RWPE2 (cell line): ENCODE measurements at regions not wholly inside any gene's neighbourhood (a gene's known extent, or its start where the extent isn't known, plus 50 kb on each side); places are given as distances from the start of the nearest gene placed in this dataset.
A peak's percentile ranks its signal among the peaks of the same experiment; 100 is the strongest.
"Not testable (repeated sequence)": the region's sequence is repeated elsewhere in the genome, so short reads cannot be mapped to it uniquely, and the experiment has no call there.

Experiments
- ATAC-seq: fragments of 200-7000 bp; cut with Tn5 transposase; 3 replicates; pipeline ENCODE4 v1.9.1; 2021; ENCODE audit warnings: low read depth
- DNase-seq: peaks from one replicate; pipeline ENCODE4 v3.0.0-alpha.2; 2020; ENCODE audit warnings: low spot score
- H3K27ac ChIP-seq: fragments of 450-650 bp; 2 replicates; pipeline ENCODE4 v1.5.1; 2017; ENCODE audit warnings: mild to moderate bottlenecking; ENCODE audit not compliant: poor library complexity, severe bottlenecking
- H3K27me3 ChIP-seq: fragments of 250-450 bp; sonication (Bioruptor Pico); 2 replicates; pipeline ENCODE4 v1.5.1; 2021; ENCODE audit warnings: mild to moderate bottlenecking, moderate library complexity; ENCODE audit not compliant: insufficient read depth, poor library complexity, severe bottlenecking
- H3K36me3 ChIP-seq: fragments of 250-450 bp; sonication (Bioruptor Pico); 2 replicates; pipeline ENCODE4 v1.5.1; 2020; ENCODE audit warnings: low read depth, mild to moderate bottlenecking, moderate library complexity
- H3K4me1 ChIP-seq: fragments of 250-450 bp; sonication (Bioruptor Pico); 2 replicates; pipeline ENCODE4 v1.5.1; 2021; ENCODE audit warnings: mild to moderate bottlenecking, moderate library complexity; ENCODE audit not compliant: insufficient read depth, poor library complexity, severe bottlenecking
- H3K4me3 ChIP-seq: fragments of 250-450 bp; sonication (Bioruptor Pico); 2 replicates; pipeline ENCODE4 v1.5.1; 2021; ENCODE audit warnings: mild to moderate bottlenecking, moderate library complexity; ENCODE audit not compliant: severe bottlenecking
- H3K9me3 ChIP-seq: fragments of 250-450 bp; sonication (Bioruptor Pico); 2 replicates; pipeline ENCODE4 v1.5.1; 2021; ENCODE audit warnings: mild to moderate bottlenecking, moderate library complexity; ENCODE audit not compliant: severe bottlenecking
- TF ChIP-seq, protein P1 (sequence below): fragments of 450-650 bp; IDR thresholded peaks from one replicate; pipeline ENCODE4 v1.5.1; 2017; ENCODE audit warnings: mild to moderate bottlenecking, moderate library complexity; ENCODE audit not compliant: poor library complexity, severe bottlenecking

DNA sequence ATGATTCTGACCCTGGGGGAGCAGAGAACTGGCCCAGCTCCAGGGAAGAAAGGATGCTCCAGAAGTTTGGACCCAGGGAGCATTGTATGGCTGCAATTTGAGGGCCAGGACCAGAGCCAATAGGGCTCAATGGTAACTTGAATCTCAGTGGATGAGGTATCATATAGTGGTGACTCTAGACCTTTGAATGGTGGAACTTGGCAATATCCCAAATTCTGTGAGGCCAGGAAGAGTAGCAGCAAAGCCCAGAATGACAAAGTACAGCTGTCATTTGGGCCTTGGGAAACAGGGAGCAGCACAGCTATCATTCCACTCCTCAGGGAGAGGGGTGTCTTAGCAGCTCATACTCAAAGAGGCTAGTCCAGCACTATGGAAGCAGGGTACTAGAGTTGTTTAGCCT is 332.9 kb upstream of the RBMS1 start:
- no peak overlapping the region for H3K4me3 ChIP-seq
- no peaks in the 10 kb centered on the region for H3K27me3 ChIP-seq
- H3K36me3 ChIP-seq, result no peaks in the 10 kb centered on the region
- no peak overlapping the region for H3K27ac ChIP-seq
- peaks cover 17% of the 10 kb centered on the region for H3K9me3 ChIP-seq
- TF ChIP-seq, protein P1, sequence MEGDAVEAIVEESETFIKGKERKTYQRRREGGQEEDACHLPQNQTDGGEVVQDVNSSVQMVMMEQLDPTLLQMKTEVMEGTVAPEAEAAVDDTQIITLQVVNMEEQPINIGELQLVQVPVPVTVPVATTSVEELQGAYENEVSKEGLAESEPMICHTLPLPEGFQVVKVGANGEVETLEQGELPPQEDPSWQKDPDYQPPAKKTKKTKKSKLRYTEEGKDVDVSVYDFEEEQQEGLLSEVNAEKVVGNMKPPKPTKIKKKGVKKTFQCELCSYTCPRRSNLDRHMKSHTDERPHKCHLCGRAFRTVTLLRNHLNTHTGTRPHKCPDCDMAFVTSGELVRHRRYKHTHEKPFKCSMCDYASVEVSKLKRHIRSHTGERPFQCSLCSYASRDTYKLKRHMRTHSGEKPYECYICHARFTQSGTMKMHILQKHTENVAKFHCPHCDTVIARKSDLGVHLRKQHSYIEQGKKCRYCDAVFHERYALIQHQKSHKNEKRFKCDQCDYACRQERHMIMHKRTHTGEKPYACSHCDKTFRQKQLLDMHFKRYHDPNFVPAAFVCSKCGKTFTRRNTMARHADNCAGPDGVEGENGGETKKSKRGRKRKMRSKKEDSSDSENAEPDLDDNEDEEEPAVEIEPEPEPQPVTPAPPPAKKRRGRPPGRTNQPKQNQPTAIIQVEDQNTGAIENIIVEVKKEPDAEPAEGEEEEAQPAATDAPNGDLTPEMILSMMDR, result no peak
- DNase-seq (no peak), ATAC-seq (no peak)
- H3K4me1 ChIP-seq, result no peaks in the 10 kb centered on the region

GRCh38 chr2:160828076-160828475 is 332.2 kb upstream of the TANK start:
- no peaks in the 10 kb centered on the region for H3K4me1 ChIP-seq
- no peaks in the 10 kb centered on the region for H3K27me3 ChIP-seq
- H3K27ac ChIP-seq, result no peak overlapping the region
- no peak overlapping the region for H3K4me3 ChIP-seq
- no peaks in the 10 kb centered on the region for H3K36me3 ChIP-seq
- TF ChIP-seq, protein P1, result no peak
- ATAC-seq, result no peak
- no peak for DNase-seq
- peaks cover 14% of the 10 kb centered on the region for H3K9me3 ChIP-seq

DNA sequence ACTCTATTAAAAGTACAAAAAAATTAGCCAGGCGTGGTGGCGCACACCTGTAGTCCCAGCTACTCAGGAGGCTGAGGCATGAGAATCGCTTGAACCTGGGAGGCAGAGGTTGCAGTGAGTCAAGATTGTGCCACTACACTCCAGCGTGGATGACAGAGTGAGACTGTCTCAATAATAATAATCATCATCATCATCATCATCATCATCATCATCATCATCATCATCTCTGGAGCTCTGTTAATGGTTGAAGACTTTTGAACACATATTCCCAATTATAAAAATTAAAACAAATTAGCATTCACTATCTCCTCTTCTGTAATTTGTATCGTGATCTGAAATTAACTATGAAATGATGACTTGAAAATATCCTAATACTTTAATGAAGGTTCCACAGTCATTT is 327.8 kb upstream of the TANK start:
- ATAC-seq, H3K36me3 ChIP-seq, H3K4me3 ChIP-seq, H3K27me3 ChIP-seq, H3K9me3 ChIP-seq, H3K27ac ChIP-seq, DNase-seq: not testable (repeated sequence)
- peaks cover 11% of the 10 kb centered on the region for H3K4me1 ChIP-seq

DNA sequence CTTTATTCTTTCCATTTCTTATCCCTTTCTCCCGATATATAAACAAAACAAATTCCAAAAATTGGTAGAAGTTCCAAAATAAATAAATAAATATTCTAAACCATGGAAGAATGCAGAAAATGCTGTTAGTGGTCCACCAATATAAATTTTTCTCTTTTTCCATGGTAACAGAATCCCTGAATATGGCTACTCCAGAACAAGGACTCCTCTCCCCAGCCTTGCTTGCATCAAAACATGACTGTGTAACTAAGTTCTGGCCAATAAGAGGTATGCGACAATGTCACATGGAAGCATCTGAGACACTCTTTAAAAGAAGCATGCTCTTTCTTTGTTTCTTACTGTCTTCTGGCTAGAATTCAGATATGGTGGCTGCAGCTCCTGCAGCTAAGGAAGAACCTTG is 325.1 kb upstream of the TANK start:
- ATAC-seq (no peak), DNase-seq (no peak)
- no peaks in the 10 kb centered on the region for H3K9me3 ChIP-seq
- H3K27ac ChIP-seq, result no peak overlapping the region
- TF ChIP-seq, protein P1, result no peak
- H3K27me3 ChIP-seq, result no peaks in the 10 kb centered on the region
- no peaks in the 10 kb centered on the region for H3K36me3 ChIP-seq
- no peak overlapping the region for H3K4me3 ChIP-seq
- peaks cover 13% of the 10 kb centered on the region for H3K4me1 ChIP-seq

DNA sequence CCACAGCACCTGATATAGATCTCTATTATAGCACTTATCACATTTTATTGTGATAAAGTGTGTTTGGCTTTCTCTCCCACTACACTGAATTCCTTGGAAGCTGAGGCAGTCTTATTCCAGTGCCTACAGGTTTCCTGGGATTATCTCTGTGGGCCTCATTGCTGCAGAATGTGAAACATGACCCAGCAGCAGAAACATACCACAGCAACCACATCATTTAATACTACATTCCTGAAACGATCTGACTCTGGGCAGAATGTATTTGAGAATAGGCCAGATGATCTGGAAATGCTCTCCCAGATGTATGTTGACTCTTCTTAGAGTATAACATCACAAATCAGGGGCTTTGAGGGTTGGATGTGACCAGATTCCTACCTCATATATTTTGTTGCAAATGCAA is 323.5 kb upstream of the TANK start:
- DNase-seq, result no peak
- Histone ChIP-seq H3K27me3 (no peaks in the 10 kb centered on the region), H3K4me3 (no peak overlapping the region), H3K4me1 (peaks cover 13% of the 10 kb centered on the region), H3K27ac (peak overlapping the region; percentile 49), H3K9me3 (no peaks in the 10 kb centered on the region), H3K36me3 (no peaks in the 10 kb centered on the region)
- peak; percentile 99 for ATAC-seq
- TF ChIP-seq, protein P1, result no peak
